Ectodermal cell (in vitro differentiated cells): ENCODE measurements at regions not wholly inside any gene's neighbourhood (a gene's known extent, or its start where the extent isn't known, plus 50 kb on each side); places are given as distances from the start of the nearest gene placed in this dataset.
"Not testable (repeated sequence)": the region's sequence is repeated elsewhere in the genome, so short reads cannot be mapped to it uniquely, and the experiment has no call there.

Experiments
- H3K27ac ChIP-seq: 2 replicates; pipeline ENCODE4 v1.7.0; 2013; ENCODE audit warnings: mild to moderate bottlenecking, low read depth, low read length; ENCODE audit not compliant: insufficient read depth, poor library complexity, severe bottlenecking
- H3K27me3 ChIP-seq: 2 replicates; pipeline ENCODE4 v1.7.0; 2013; ENCODE audit warnings: mild to moderate bottlenecking, low read length; ENCODE audit not compliant: insufficient read depth, control insufficient read depth, poor library complexity, severe bottlenecking
- H3K36me3 ChIP-seq: one replicate; pipeline ENCODE4 v1.7.0; 2013; ENCODE audit warnings: low read length; ENCODE audit not compliant: control insufficient read depth, insufficient read depth
- H3K4me1 ChIP-seq: one replicate; pipeline ENCODE4 v1.7.0; 2013; ENCODE audit warnings: low read length; ENCODE audit not compliant: control insufficient read depth, insufficient read depth
- H3K4me3 ChIP-seq: 2 replicates; pipeline ENCODE4 v1.7.0; 2013; ENCODE audit warnings: low read depth, low read length, control low read depth; ENCODE audit not compliant: insufficient read depth
- H3K9me3 ChIP-seq: 2 replicates; pipeline ENCODE4 v1.7.0; 2013; ENCODE audit warnings: mild to moderate bottlenecking, low read length, moderate library complexity; ENCODE audit not compliant: control insufficient read depth
- WGBS, 2 experiments: methylation state at CpG; one replicate each; pipeline ENCODE4 v1.1.7; 2013; ENCODE audit warnings: missing lambda C conversion rate in 2 of 2; 5-methylcytosine and 5-hydroxymethylcytosine counted together

DNA sequence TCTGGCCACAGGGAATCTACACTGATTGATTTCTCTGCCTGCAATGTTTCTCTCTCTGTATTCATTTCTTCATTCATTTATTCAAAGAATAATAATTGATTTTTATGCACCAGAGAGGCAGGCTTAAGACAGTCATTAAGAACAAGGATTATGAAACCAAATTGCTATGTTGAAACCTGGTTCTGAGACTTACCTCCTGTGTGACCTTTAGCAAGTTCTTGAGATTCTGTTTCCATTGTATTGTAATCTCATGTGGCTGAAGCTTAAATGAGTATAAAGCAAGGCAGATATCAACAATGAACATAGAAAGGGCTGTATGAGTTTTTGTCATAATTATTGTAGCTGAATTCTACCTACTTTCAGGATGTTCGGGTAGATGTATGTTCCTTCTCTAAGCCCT lies 129.6 kb upstream of the GRIA1 start:
- H3K27ac ChIP-seq: no peak overlapping the region
- H3K4me3 ChIP-seq: no peak overlapping the region
- H3K27me3 ChIP-seq: no peaks in the 10 kb centered on the region
- no peaks in the 10 kb centered on the region for H3K9me3 ChIP-seq
- 94 to 100% methylated on average over 1 of the region's 1 CpG for WGBS, 2 experiments
- no peaks in the 10 kb centered on the region for H3K36me3 ChIP-seq
- no peaks in the 10 kb centered on the region for H3K4me1 ChIP-seq

- Histone ChIP-seq H3K4me3 (no peak overlapping the region), H3K27me3 (no peaks in the 10 kb centered on the region), H3K27ac (no peak overlapping the region), H3K36me3 (no peaks in the 10 kb centered on the region), H3K4me1 (no peaks in the 10 kb centered on the region), H3K9me3 (no peaks in the 10 kb centered on the region)
- 94 to 100% methylated on average over 3 of the region's 3 CpGs for WGBS, 2 experiments
Measured at GRCh38 chr5:153361735-153362409, 128.6 kb upstream of the GRIA1 start.

DNA sequence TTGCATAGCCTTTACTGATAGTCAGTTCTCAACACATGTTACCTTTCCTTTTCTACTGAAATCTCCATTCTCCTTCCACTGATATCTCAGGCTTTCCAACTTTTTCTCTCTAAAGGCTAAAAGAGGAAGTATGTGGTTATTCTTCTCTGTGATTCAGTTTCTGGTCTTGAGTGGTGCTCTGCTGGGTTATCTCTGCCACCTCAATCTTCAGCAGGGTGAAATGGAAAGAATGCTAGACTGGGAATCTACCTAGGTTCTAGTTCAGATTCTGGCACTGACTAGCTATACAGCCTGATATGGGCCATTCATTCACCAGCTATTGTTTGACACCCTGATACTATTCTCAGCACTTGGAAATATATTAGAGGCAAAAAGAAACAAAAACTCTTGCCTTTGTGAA lies 124.9 kb upstream of the GRIA1 start:
- no peaks in the 10 kb centered on the region for H3K4me1 ChIP-seq
- H3K36me3 ChIP-seq: no peaks in the 10 kb centered on the region
- H3K27ac ChIP-seq: no peak overlapping the region
- no peaks in the 10 kb centered on the region for H3K27me3 ChIP-seq
- H3K9me3 ChIP-seq: no peaks in the 10 kb centered on the region
- H3K4me3 ChIP-seq: no peak overlapping the region

DNA sequence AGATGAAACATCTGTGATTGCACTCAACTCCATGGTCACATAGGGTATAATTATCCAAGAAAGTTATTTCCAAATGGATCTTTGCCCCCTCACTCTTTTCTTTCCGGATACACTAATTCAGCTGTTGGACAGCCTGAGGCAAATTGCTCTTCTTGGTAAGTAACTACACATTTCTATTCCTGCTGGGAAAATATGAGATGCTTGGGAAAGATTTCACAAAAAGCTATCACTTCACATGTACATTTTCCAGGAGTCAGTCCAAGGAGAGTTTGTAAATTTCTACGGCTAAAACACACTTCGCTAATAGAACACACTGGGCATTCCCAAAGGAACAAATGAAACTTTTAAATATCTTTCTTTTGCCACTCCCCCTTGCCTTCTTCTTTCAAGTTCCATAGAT lies 123.0 kb upstream of the GRIA1 start:
- no peaks in the 10 kb centered on the region for H3K27me3 ChIP-seq
- no peaks in the 10 kb centered on the region for H3K36me3 ChIP-seq
- H3K4me3 ChIP-seq: no peak overlapping the region
- no peak overlapping the region for H3K27ac ChIP-seq
- H3K4me1 ChIP-seq: no peaks in the 10 kb centered on the region
- WGBS, 2 experiments: 95 to 100% methylated on average over 3 of the region's 3 CpGs
- no peaks in the 10 kb centered on the region for H3K9me3 ChIP-seq

- no peak overlapping the region for H3K4me3 ChIP-seq
- H3K27me3 ChIP-seq: no peaks in the 10 kb centered on the region
- no peak overlapping the region for H3K27ac ChIP-seq
- no peaks in the 10 kb centered on the region for H3K4me1 ChIP-seq
- H3K36me3 ChIP-seq: no peaks in the 10 kb centered on the region
- WGBS, 2 experiments: 84 to 87% methylated on average over 5 to 6 of the region's 6 CpGs
- H3K9me3 ChIP-seq: no peaks in the 10 kb centered on the region
Measured at GRCh38 chr5:153372425-153373129, 117.9 kb upstream of the GRIA1 start.

DNA sequence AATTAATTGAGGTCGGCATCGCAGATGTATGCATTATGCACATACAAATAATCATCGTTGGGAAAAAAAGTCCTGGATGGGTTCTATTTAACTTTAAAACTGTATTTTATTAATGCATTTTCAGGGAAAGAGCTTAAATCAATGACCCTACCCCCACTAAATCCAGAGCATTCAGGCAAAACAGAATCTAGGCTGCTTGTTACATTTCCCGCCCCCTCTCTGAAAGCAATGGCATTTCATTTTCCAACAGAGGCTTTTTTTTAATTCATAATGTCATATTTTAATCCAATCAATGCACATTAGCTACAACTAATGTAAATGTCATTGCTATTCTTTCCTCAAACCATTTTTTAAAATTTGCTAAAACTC lies 117.4 kb upstream of the GRIA1 start:
- H3K4me1 ChIP-seq: no peaks in the 10 kb centered on the region
- H3K9me3 ChIP-seq: no peaks in the 10 kb centered on the region
- no peaks in the 10 kb centered on the region for H3K36me3 ChIP-seq
- H3K4me3 ChIP-seq: no peak overlapping the region
- WGBS, 2 experiments: 99 to 100% methylated on average over 1 to 4 of the region's 4 CpGs
- no peak overlapping the region for H3K27ac ChIP-seq
- no peaks in the 10 kb centered on the region for H3K27me3 ChIP-seq

GRCh38 chr5:153381630-153382029 lies 108.8 kb upstream of the GRIA1 start:
- 91 to 93% methylated on average over 10 of the region's 10 CpGs for WGBS, 2 experiments
- not testable (repeated sequence) for H3K4me1 ChIP-seq, H3K9me3 ChIP-seq, H3K36me3 ChIP-seq, H3K27ac ChIP-seq, H3K27me3 ChIP-seq, H3K4me3 ChIP-seq

DNA sequence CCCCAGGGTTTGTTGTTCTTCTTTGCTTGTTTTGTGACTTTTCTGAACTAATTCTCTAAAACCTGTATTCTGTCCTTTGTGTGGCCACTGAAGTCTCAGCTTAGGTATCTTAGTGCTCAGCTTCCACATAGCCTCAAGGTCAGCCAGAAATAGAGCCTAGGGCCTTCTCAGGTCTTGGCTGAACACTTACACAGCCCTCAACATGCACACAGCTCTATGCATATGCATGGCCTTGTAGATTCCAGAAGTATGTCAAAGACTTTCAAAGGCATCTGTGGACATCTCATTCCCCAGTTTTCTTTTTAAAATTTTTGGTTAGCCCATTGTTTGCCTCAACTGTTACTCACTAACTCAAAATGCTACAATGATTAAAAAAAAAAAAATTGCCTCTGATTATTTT lies 99.9 kb upstream of the GRIA1 start:
- H3K9me3 ChIP-seq: no peaks in the 10 kb centered on the region
- H3K4me3 ChIP-seq: no peak overlapping the region
- H3K27ac ChIP-seq: no peak overlapping the region
- no peaks in the 10 kb centered on the region for H3K4me1 ChIP-seq
- H3K36me3 ChIP-seq: no peaks in the 10 kb centered on the region
- no peaks in the 10 kb centered on the region for H3K27me3 ChIP-seq

- 94 to 100% methylated on average over 2 of the region's 2 CpGs for WGBS, 2 experiments
Measured at GRCh38 chr5:153399595-153399994, 90.9 kb upstream of the GRIA1 start.

DNA sequence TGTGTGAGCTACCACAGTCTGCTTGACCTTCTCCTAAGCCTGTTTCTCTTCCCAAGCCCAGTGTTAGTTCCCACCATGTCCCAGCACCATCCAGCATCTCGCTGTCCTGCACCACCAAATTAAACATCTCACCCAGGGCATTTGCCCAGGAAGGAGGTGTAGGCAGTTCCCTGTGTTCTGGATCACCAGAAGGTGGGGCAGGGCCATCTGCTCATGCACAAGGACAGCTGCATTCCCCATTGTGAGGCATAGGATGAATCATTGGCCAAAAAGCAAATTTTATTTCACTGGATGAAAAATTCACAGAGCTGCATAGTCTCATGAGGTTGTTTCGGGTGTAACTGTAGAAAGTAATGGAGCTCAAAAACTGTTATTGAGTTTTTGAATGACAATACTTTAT lies 89.5 kb upstream of the GRIA1 start:
- Histone ChIP-seq H3K9me3 (no peaks in the 10 kb centered on the region), H3K27me3 (no peaks in the 10 kb centered on the region), H3K4me3 (no peak overlapping the region), H3K4me1 (peaks cover 11% of the 10 kb centered on the region), H3K27ac (no peak overlapping the region), H3K36me3 (no peaks in the 10 kb centered on the region)
- WGBS, 2 experiments: 90 to 100% methylated on average over 2 of the region's 2 CpGs

More at GRCh38 chr5:153399595-153399994, 90.9 kb upstream of the GRIA1 start:
- peaks cover 5% of the 10 kb centered on the region for H3K4me1 ChIP-seq
- no peaks in the 10 kb centered on the region for H3K36me3 ChIP-seq
- H3K27me3 ChIP-seq: no peaks in the 10 kb centered on the region
- no peaks in the 10 kb centered on the region for H3K9me3 ChIP-seq
- no peak overlapping the region for H3K4me3 ChIP-seq
- H3K27ac ChIP-seq: no peak overlapping the region
